ENCODE measurements at regions not wholly inside any gene's neighbourhood (a gene's known extent, or its start where the extent isn't known, plus 50 kb on each side); places are given as distances from the start of the nearest gene placed in this dataset.
A peak's percentile ranks its signal among the peaks of the same experiment; 100 is the strongest.
"Not testable (repeated sequence)": the region's sequence is repeated elsewhere in the genome, so short reads cannot be mapped to it uniquely, and the experiment has no call there.

- no peak for DNase-seq
These were observed 212.2 kb upstream of the PRR16 start for GRCh38 chr5:120251898-120252297.

DNA sequence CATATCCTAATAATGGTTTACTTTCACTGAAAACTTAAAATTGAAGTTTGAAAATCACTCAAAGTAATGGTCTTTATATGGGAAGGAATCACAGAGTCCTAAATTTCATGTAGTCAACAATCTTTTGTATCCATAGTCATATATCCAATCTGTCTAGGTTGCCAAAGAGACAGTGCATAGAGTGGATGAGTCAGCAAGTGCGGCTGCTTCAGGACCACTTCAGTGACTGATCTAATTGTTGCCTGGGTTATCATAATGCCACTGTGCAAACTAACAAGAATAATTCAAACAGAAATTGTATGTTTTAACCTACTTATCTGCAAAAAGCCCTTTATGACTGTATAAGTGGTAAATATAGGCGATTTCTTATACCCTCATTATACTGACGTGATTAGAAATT lies 211.3 kb upstream of the PRR16 start:
- no peak for DNase-seq

GRCh38 chr5:120254385-120254784 lies 209.7 kb upstream of the PRR16 start:
- DNase-seq, result no peak

- no peak for DNase-seq
These were observed 208.9 kb upstream of the PRR16 start for GRCh38 chr5:120255214-120255613.

DNA sequence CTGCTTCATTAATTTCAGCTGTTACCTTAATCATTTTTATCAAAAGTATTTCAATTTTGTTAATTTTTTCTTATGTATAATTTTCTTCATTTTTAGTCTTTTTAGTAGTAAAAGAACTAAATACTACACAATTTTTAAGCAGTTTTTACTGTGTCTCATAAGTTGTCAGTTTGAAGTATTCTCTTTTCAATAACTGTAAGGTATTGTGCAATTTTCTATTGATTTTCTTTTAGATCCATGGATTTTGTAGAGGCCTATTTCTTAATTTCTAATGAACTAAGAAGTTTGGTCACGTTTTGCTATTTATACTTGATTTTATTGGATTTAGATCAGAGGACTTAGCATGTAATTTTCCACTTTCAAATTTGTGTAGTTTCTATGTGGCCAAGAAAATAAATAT lies 207.7 kb upstream of the PRR16 start:
- no peak for DNase-seq

GRCh38 chr5:120257358-120257971 lies 206.6 kb upstream of the PRR16 start:
- no peak for DNase-seq

DNA sequence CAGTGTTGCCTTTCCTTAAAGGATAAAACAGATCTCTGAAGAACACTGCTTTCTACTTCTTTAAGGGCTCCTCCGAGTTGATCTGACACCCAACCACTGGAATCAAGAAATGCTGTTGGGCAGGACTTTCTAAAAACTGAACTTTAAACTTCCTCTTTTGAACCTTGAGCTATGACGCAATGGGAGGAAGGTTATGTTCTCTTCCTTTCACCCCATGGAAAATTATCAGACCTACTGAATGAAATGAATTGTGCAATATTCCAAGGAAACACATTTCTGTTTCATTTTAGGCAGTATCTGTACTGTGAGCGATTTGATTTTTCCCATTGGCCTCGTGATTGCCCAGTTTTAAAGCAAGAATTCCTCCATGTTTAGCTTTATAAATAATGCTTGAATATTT lies 206.0 kb upstream of the PRR16 start:
- DNase-seq, result peak; percentile 11

DNA sequence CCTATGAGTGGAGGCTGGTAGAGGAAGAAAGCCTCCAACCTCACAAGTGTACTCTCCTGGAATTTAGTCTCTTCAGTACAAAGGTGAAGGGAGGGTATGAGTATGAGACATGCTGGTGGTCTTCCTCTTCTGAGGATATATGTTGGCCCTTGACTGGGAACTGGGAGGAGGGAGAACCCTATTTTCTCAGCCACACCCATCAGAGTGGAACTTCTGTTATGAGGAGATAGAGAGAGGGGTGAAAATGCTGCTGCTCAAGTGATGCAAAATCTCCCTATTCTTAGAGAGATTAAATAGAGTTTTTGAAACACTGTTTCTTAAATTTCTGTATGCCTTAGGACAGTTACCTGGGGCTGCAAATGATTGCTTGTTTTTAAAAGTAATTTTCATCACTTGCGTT lies 203.4 kb upstream of the PRR16 start:
- no peak for DNase-seq

DNA sequence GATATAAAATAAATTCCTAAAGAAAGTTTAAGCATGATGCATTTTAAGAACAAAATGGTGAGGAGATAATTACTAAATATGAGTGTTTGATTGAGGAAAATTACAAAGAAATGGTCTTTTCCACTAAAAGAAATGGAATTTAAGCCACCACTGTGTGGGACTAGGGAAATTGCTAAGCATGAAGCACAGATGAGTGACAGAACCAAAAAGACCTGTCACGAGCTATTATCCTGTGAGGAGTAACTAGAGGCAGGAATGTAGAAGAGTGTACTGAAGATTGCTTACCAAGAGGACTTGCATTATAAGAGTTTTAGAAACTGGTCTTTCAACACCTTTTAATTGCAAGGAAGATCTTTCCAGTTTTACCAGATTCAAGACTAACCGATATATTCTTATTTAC lies 193.6 kb upstream of the PRR16 start:
- DNase-seq, result no peak

DNA sequence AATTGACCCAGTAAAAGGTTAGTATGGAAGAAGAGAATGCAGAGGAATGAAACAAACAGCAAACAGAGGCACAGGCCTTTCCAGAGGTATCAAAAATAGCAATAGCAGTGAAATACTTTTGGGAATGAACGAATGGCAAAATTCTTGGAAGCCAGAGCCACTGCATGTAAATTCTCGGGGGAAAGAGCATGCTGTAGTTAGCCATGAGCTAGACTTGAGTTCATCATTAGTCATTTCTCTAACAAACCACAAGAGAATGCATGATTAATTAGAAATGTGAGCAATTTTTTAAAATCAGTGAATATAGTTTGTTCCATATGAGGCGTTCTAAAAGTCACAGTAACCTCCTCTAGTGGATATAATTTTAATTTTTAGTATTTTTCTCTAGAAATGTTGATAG lies 170.3 kb upstream of the PRR16 start:
- DNase-seq, result no peak

DNA sequence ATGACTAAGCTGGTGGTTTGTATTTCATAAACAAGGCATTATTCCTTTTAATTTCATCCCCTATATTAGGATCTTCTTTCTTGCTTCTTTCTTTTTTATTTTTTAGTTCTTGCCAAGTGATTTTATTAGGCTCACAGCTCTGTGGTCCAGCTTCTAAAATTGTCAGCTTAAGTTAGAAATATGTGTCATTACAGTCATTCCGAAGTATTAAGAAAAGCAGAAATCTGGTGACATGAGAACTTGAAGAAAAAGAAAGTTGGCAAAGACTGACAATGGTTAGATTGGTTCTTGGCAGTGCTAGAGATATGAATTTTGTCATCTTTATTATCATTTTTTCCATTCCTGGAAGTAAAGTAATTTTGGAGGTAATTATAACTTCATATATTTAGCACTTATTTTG lies 166.5 kb upstream of the PRR16 start:
- no peak for DNase-seq

DNA sequence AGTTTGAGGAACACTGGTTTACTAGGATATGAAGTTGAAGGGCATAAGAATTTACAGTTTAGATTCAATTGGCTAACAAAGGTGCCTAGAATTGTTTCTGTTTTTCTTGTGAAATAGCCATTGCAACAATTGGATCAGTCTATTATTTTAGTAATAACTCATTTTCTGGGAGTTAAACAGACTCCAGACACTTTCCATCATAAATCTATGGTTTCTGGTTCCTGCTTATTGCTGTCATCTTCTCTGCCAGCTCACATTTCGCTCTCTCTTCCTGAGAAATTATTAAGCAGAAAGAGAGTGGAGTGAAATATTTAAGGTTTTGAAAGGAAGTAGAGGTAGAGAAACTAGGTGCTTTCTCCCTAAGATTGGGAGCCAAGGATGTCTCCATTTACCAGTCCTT lies 165.1 kb upstream of the PRR16 start:
- DNase-seq, result no peak

DNA sequence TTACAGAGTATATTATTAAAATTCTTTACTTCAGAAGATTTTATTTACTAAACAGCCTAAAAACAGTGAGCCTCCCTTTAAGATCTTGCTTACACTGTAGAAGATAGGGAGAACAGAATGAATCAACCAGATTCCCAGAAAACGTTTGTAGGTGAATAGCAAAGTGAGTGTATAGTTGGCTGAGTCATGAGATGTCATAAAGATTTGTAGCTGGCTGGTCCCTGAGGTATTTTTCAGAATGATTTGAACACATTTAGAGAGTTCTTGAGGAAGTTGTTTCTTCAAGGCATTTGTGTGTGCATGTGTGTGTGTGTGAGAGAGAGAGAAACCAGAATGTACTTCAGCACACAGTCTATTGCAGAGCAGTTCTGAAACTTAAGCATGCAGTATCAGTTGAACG lies 159.4 kb upstream of the PRR16 start:
- no peak for DNase-seq

GRCh38 chr5:120306303-120306702 lies 157.8 kb upstream of the PRR16 start:
- no peak for DNase-seq

DNA sequence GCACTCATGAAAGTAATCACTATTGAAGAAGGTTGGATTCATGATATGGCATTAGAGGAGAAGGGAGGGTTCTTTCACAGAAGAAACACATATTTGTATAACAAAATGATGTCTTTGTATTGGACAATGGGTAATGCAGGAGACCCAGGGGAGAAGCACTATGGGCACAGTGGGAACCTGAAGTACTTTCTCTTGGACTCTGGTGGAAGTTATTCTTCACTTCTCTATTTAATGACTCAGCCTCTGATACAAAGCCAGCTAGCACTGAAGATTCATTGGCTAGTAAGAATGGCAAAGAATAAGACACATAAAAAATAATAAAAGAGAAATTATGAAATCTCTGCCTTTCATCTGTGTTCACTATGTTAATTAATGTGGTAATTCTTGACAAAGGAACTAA lies 149.9 kb upstream of the PRR16 start:
- no peak for DNase-seq

DNA sequence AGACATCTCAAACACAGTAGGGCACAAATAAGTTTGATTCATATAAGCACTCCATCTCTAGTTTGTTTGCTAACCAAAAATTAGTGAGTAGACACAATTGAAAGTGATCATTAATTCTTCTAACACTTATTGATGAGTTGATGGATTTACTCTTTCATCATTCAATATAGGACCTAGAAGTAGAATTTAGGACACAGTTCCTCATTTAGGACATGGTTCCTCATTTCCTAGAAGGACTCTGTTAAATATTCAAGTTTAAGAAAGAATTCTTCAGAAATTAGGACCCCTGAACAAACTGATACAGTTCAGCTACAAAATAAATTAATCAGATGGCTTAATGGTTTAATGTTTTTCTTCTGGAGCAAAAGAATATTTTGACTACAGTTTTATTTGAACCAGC lies 143.5 kb upstream of the PRR16 start:
- no peak for DNase-seq

DNA sequence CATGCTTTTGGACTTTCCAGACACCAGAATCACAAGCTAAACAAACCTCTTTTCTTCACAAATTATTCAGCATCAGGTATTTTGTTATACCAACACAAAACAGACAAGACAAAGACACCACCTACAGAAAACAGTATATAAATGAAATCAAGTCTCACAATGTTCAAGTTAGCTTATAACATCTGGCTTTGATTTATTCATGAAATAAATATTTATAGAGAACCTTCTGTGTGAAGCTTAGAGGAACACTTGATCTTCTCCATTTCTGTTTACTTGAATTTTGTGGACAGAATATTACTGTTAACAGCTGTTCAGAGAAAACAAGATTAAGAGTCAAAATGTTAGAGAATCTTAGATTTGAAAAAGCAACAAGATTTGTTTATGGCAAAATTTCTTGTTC lies 137.4 kb upstream of the PRR16 start:
- DNase-seq, result no peak

DNA sequence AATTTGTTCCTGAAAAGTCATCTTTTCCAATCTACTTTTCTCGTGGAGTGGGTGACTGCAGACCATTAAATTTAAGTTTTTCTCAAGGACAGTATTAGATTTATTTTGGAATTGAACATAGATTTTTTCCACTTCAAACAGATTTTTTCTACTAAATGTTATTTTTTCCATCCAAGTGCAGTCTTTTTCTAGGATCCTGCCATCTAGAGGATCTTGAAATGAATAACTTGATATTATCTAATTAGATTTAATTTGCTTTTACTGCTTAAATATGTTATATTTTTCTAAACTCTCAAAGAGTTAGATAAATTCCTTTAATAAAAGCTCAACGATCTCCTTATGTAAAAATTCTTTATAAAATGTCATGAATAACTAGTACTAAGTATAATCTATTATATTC lies 136.9 kb upstream of the PRR16 start:
- no peak for DNase-seq

GRCh38 chr5:120329095-120329494 lies 135.0 kb upstream of the PRR16 start:
- no peak for DNase-seq

- no peak for DNase-seq
These were observed 133.5 kb upstream of the PRR16 start for GRCh38 chr5:120330558-120330957.

GRCh38 chr5:120344181-120344580 lies 119.9 kb upstream of the PRR16 start:
- no peak for DNase-seq

GRCh38 chr5:120345947-120346346 lies 118.2 kb upstream of the PRR16 start:
- DNase-seq, result no peak

GRCh38 chr5:120351071-120351470 lies 113.0 kb upstream of the PRR16 start:
- DNase-seq, result not testable (repeated sequence)

GRCh38 chr5:120354126-120354525 lies 110.0 kb upstream of the PRR16 start:
- DNase-seq, result no peak

- no peak for DNase-seq
These were observed 105.2 kb upstream of the PRR16 start for GRCh38 chr5:120358949-120359348.

GRCh38 chr5:120361941-120362340 lies 102.2 kb upstream of the PRR16 start:
- no peak for DNase-seq
